Gastrocnemius medialis (tissue), 4 donors: ENCODE measurements at regions not wholly inside any gene's neighbourhood (a gene's known extent, or its start where the extent isn't known, plus 50 kb on each side); places are given as distances from the start of the nearest gene placed in this dataset.

Experiments used
- POLR2A ChIP-seq, 2 donors: fragments of 450-650 bp; IDR thresholded peaks; one replicate each; pipeline ENCODE4 v1.6.1; 2017; ENCODE audit warnings: antibody characterized with exemption in 2 of 2, mild to moderate bottlenecking in 2 of 2, moderate library complexity in 2 of 2
- TF ChIP-seq, protein P1 (sequence below), 5 experiments: fragments of 450-650 bp in 3 of 5; fragments of 200-600 bp in 2 of 5; sonication (generic) in 2 of 5; IDR thresholded peaks in 4 of 5; conservative IDR thresholded peaks in 1 of 5; 1 replicate in 4 of 5; 2 replicates in 1 of 5; pipeline ENCODE4 v1.5.1; 2016 to 2019; ENCODE audit warnings: antibody characterized with exemption in 5 of 5, mild to moderate bottlenecking in 3 of 5, moderate library complexity in 3 of 5

DNA sequence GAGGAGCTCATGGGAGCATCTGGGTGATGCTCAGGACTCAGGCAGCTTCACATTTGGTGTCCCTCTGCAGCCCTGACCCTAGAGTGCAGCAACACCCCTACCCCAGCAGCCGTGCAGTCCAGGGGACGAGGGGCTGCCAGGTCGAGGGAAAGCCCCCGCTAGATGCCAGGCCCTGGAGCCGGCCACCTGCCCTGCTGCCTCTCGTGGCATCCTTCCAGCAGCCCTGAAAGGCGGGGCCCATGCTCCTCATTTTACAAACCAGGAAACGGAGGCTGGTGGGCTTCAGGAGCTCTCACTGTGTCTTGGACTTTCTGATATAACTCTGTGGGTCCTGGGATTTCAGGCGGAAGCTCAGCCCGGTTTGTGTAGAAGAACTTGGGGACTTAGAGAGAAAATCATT is 120.5 kb upstream of the WNT4 start:
- TF ChIP-seq, protein P1, sequence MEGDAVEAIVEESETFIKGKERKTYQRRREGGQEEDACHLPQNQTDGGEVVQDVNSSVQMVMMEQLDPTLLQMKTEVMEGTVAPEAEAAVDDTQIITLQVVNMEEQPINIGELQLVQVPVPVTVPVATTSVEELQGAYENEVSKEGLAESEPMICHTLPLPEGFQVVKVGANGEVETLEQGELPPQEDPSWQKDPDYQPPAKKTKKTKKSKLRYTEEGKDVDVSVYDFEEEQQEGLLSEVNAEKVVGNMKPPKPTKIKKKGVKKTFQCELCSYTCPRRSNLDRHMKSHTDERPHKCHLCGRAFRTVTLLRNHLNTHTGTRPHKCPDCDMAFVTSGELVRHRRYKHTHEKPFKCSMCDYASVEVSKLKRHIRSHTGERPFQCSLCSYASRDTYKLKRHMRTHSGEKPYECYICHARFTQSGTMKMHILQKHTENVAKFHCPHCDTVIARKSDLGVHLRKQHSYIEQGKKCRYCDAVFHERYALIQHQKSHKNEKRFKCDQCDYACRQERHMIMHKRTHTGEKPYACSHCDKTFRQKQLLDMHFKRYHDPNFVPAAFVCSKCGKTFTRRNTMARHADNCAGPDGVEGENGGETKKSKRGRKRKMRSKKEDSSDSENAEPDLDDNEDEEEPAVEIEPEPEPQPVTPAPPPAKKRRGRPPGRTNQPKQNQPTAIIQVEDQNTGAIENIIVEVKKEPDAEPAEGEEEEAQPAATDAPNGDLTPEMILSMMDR (IDR thresholded peaks at IDR 0.05 in 4 of 5, conservative IDR thresholded peaks at IDR 0.05 in 1 of 5), result no peak
- no peak for TF ChIP-seq POLR2A (IDR thresholded peaks at IDR 0.05)
